Kidney glomerular epithelial cell (primary cell): ENCODE measurements at regions not wholly inside any gene's neighbourhood (a gene's known extent, or its start where the extent isn't known, plus 50 kb on each side); places are given as distances from the start of the nearest gene placed in this dataset.

ENCODE experiments used
- DNase-seq: peaks from one replicate; lab custom pipeline; 2025; lab: John Stamatoyannopoulos, UW

GRCh38 chr20:4300401-4300800 lies 51.3 kb upstream of the ADRA1D start:
- DNase-seq: no peak

GRCh38 chr20:4299773-4300172 lies 50.7 kb upstream of the ADRA1D start:
- DNase-seq: no peak

- no peak for DNase-seq
These were observed 50.1 kb upstream of the ADRA1D start for GRCh38 chr20:4299216-4299615.
